HUES64 (cell line): ENCODE measurements at regions not wholly inside any gene's neighbourhood (a gene's known extent, or its start where the extent isn't known, plus 50 kb on each side); places are given as distances from the start of the nearest gene placed in this dataset.
A peak's percentile ranks its signal among the peaks of the same experiment; 100 is the strongest.

Experiments
- H3K27ac ChIP-seq: 2 replicates; pipeline ENCODE4 v1.7.0; 2013; ENCODE audit warnings: low read depth, low read length, inconsistent platforms
- H3K27me3 ChIP-seq: 2 replicates; pipeline ENCODE4 v1.6.1; 2013; ENCODE audit warnings: mild to moderate bottlenecking, low read length; ENCODE audit not compliant: insufficient read depth
- H3K36me3 ChIP-seq: 2 replicates; pipeline ENCODE4 v1.6.1; 2013; ENCODE audit warnings: mild to moderate bottlenecking, low read length; ENCODE audit not compliant: insufficient read depth
- H3K4me1 ChIP-seq: 2 replicates; pipeline ENCODE4 v1.6.1; 2013; ENCODE audit warnings: mild to moderate bottlenecking, low read length, moderate library complexity; ENCODE audit not compliant: insufficient read depth
- H3K4me3 ChIP-seq: 2 replicates; pipeline ENCODE4 v1.5.1; 2013; ENCODE audit warnings: mild to moderate bottlenecking, low read length, moderate library complexity
- H3K9ac ChIP-seq: 2 replicates; pipeline ENCODE4 v1.6.1; 2013; ENCODE audit warnings: mild to moderate bottlenecking, low read depth, low read length
- H3K9me3 ChIP-seq: 2 replicates; pipeline ENCODE4 v1.6.1; 2013; ENCODE audit warnings: low read depth, low read length; ENCODE audit not compliant: insufficient read depth
- whole genome bisulfite sequencing: fragments of 150-250, 120-280 bp; methylation state at CpG from one replicate; pipeline ENCODE4 v1.1.7; 2013; ENCODE audit warnings: missing lambda C conversion rate; 5-methylcytosine and 5-hydroxymethylcytosine counted together

- Histone ChIP-seq H3K27me3 (peaks cover 14% of the 10 kb centered on the region), H3K36me3 (no peaks in the 10 kb centered on the region), H3K9me3 (no peaks in the 10 kb centered on the region), H3K4me1 (peaks cover 34% of the 10 kb centered on the region), H3K4me3 (no peak overlapping the region), H3K27ac (peak overlapping the region; percentile 4; the same call in 1 of the 2 replicates), H3K9ac (peak overlapping the region; percentile 49; the same call in 1 of the 2 replicates)
- 77% methylated on average over 7 of the region's 7 CpGs for WGBS
These were observed 289.2 kb upstream of the DPYD start for GRCh38 chr1:98210064-98210463.

- no peaks in the 10 kb centered on the region for H3K9me3 ChIP-seq
- 57% methylated on average over 1 of the region's 1 CpG for WGBS
- H3K4me1 ChIP-seq: peaks cover 45% of the 10 kb centered on the region
- H3K9ac ChIP-seq: no peak overlapping the region
- H3K27me3 ChIP-seq: peaks cover 49% of the 10 kb centered on the region
- no peak overlapping the region for H3K4me3 ChIP-seq
- no peaks in the 10 kb centered on the region for H3K36me3 ChIP-seq
- H3K27ac ChIP-seq: no peak overlapping the region
These were observed 284.6 kb upstream of the DPYD start for GRCh38 chr1:98205291-98206017.

GRCh38 chr1:98203466-98203865 is 282.6 kb upstream of the DPYD start:
- H3K27ac ChIP-seq: no peak overlapping the region
- peaks cover 27% of the 10 kb centered on the region for H3K4me1 ChIP-seq
- WGBS: 55% methylated on average over 1 of the region's 2 CpGs
- H3K27me3 ChIP-seq: peaks cover 49% of the 10 kb centered on the region
- H3K36me3 ChIP-seq: no peaks in the 10 kb centered on the region
- H3K4me3 ChIP-seq: no peak overlapping the region
- no peaks in the 10 kb centered on the region for H3K9me3 ChIP-seq
- no peak overlapping the region for H3K9ac ChIP-seq

GRCh38 chr1:98201666-98202081 is 280.8 kb upstream of the DPYD start:
- no peak overlapping the region for H3K9ac ChIP-seq
- H3K9me3 ChIP-seq: no peaks in the 10 kb centered on the region
- peaks cover 43% of the 10 kb centered on the region for H3K27me3 ChIP-seq
- peaks cover 24% of the 10 kb centered on the region for H3K4me1 ChIP-seq
- H3K4me3 ChIP-seq: no peak overlapping the region
- H3K27ac ChIP-seq: no peak overlapping the region
- no peaks in the 10 kb centered on the region for H3K36me3 ChIP-seq
- 84% methylated on average over 4 of the region's 4 CpGs for WGBS

- WGBS: 90% methylated on average over 3 of the region's 3 CpGs
- no peak overlapping the region for H3K9ac ChIP-seq
- H3K4me3 ChIP-seq: no peak overlapping the region
- no peaks in the 10 kb centered on the region; the same call in 1 of the 2 replicates for H3K4me1 ChIP-seq
- H3K9me3 ChIP-seq: no peaks in the 10 kb centered on the region
- H3K27me3 ChIP-seq: peaks cover 9% of the 10 kb centered on the region
- H3K27ac ChIP-seq: no peak overlapping the region
- no peaks in the 10 kb centered on the region for H3K36me3 ChIP-seq
These were observed 276.5 kb upstream of the DPYD start for GRCh38 chr1:98197356-98197755.

GRCh38 chr1:98196012-98196411 is 275.2 kb upstream of the DPYD start:
- Histone ChIP-seq H3K9me3 (no peaks in the 10 kb centered on the region), H3K36me3 (no peaks in the 10 kb centered on the region), H3K4me3 (no peak overlapping the region), H3K4me1 (no peaks in the 10 kb centered on the region), H3K9ac (no peak overlapping the region), H3K27ac (no peak overlapping the region), H3K27me3 (no peaks in the 10 kb centered on the region)
- 95% methylated on average over 1 of the region's 2 CpGs for WGBS

- Histone ChIP-seq H3K27me3 (no peaks in the 10 kb centered on the region), H3K4me1 (no peaks in the 10 kb centered on the region)
These were observed 267.9 kb upstream of the DPYD start for GRCh38 chr1:98188774-98189173.

GRCh38 chr1:98184856-98185255 is 264.0 kb upstream of the DPYD start:
- Histone ChIP-seq H3K9me3 (no peaks in the 10 kb centered on the region), H3K27ac (no peak overlapping the region), H3K36me3 (no peaks in the 10 kb centered on the region), H3K27me3 (no peaks in the 10 kb centered on the region), H3K4me3 (no peak overlapping the region), H3K9ac (no peak overlapping the region), H3K4me1 (no peaks in the 10 kb centered on the region)
- 100% methylated on average over 1 of the region's 2 CpGs for WGBS

More at GRCh38 chr1:98188774-98189173, 267.9 kb upstream of the DPYD start:
- no peak overlapping the region for H3K9ac ChIP-seq
- H3K36me3 ChIP-seq: no peaks in the 10 kb centered on the region
- H3K4me3 ChIP-seq: no peak overlapping the region
- H3K27ac ChIP-seq: no peak overlapping the region
- H3K9me3 ChIP-seq: no peaks in the 10 kb centered on the region
- WGBS: 92% methylated on average over 1 of the region's 1 CpG

- no peak overlapping the region for H3K9ac ChIP-seq
- H3K27me3 ChIP-seq: no peaks in the 10 kb centered on the region
- H3K27ac ChIP-seq: no peak overlapping the region
- WGBS: 84% methylated on average over 1 of the region's 1 CpG
- no peaks in the 10 kb centered on the region for H3K4me1 ChIP-seq
- H3K36me3 ChIP-seq: no peaks in the 10 kb centered on the region
- H3K4me3 ChIP-seq: no peak overlapping the region
- no peaks in the 10 kb centered on the region for H3K9me3 ChIP-seq
These were observed 260.4 kb upstream of the DPYD start for GRCh38 chr1:98181036-98181764.

- WGBS: 96% methylated on average over 4 of the region's 4 CpGs
- Histone ChIP-seq H3K36me3 (no peaks in the 10 kb centered on the region), H3K9me3 (no peaks in the 10 kb centered on the region), H3K9ac (no peak overlapping the region), H3K4me1 (no peaks in the 10 kb centered on the region), H3K4me3 (no peak overlapping the region), H3K27ac (no peak overlapping the region), H3K27me3 (no peaks in the 10 kb centered on the region)
These were observed 258.4 kb upstream of the DPYD start for GRCh38 chr1:98179151-98179773.

GRCh38 chr1:98177751-98178150 is 256.9 kb upstream of the DPYD start:
- WGBS: 100% methylated on average over 2 of the region's 2 CpGs
- Histone ChIP-seq H3K9me3 (no peaks in the 10 kb centered on the region), H3K9ac (no peak overlapping the region), H3K4me3 (no peak overlapping the region), H3K27ac (no peak overlapping the region), H3K4me1 (no peaks in the 10 kb centered on the region), H3K27me3 (no peaks in the 10 kb centered on the region), H3K36me3 (no peaks in the 10 kb centered on the region)
